Motor neuron (in vitro differentiated cells): ENCODE measurements at regions not wholly inside any gene's neighbourhood (a gene's known extent, or its start where the extent isn't known, plus 50 kb on each side); places are given as distances from the start of the nearest gene placed in this dataset.

Source experiments
- ATAC-seq, 8 experiments: fragments of 200-7000 bp; cut with Tn5 transposase; replicated peaks in 6 of 8; 2 replicates each; pipeline ENCODE4 v1.8.0; 2021; ENCODE audit warnings: mild to moderate bottlenecking in 8 of 8, moderate library complexity in 8 of 8
- H3K27ac ChIP-seq, 2 donors: fragments of 250-450 bp; sonication (Bioruptor Pico); 2 replicates each; pipeline ENCODE4 v1.9.0; 2021; ENCODE audit warnings: antibody characterized with exemption in 2 of 2, mild to moderate bottlenecking in 2 of 2, moderate library complexity in 1 of 2
- H3K4me1 ChIP-seq, 2 donors: fragments of 250-450 bp; sonication (Bioruptor Pico); replicated peaks in 1 of 2; 2 replicates each; pipeline ENCODE4 v1.6.1; 2021; ENCODE audit warnings: antibody characterized with exemption in 2 of 2, mild to moderate bottlenecking in 2 of 2, moderate library complexity in 1 of 2
- H3K4me3 ChIP-seq, 5 donors: fragments of 250-450 bp; sonication (Bioruptor Pico); 2 replicates each; pipeline ENCODE4 v1.9.0; 2021; ENCODE audit warnings: antibody characterized with exemption in 5 of 5, mild to moderate bottlenecking in 5 of 5, moderate library complexity in 4 of 5
- WGBS, 10 experiments: fragments of 450-650 bp; shearing (Covaris generic); methylation state at CpG; one replicate each; pipeline ENCODE4 v1.0.0; 2022; 5-methylcytosine and 5-hydroxymethylcytosine counted together
- in situ Hi-C, 9 experiments: fragments of 400-800 bp; cut with MboI; loops; one replicate each; pipeline ENCODE4 v1.15.0; 2021; ENCODE audit warnings: low sequenced_read_pairs in 9 of 9, low pct_unique_long_range_greater_than_20kb in 2 of 9; ENCODE audit not compliant: unreplicated experiment in 9 of 9

DNA sequence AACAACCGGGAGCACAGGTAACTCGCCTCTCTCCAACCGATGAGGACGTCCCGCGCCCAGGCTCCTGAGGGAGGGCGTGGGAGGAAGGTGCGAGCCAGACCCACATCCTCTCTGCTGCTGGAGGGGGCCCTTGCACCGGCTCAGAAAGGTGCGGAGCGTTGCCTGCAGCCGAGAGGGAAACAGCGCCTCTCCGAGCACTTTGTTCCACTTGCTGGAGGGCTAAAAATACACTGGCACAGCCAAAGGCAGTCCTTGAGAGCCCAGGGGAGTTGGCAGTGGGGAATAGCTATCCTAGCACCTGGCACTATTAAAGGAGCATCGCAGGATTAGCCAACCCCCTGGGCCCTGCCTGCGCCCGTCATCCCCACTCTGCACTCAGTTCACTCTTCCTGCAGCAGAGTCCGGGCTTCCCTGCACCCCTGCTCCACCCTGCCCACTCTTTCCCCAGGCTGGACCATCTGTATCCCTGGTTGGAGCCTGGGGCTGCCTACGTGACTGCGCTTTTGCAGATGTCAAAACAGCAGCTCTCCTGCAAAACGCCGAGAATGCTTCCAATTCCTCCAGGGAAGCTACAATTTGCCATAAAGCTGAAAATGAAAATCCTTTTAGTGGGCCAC lies 108.9 kb downstream of the SNX5 start:
- no peak overlapping the region for H3K4me3 ChIP-seq
- no peak overlapping the region for H3K27ac ChIP-seq
- 46 to 96% (median 54%) methylated on average over 3 to 12 of the region's 22 CpGs; no CpG with 5 or more reads in 3 of the 10 experiments for WGBS, 10 experiments
- in situ Hi-C loops = no loop called here
- ATAC-seq = peak in 2 of 8 experiments; percentile 15 to 73
- no peaks in the 10 kb centered on the region for H3K4me1 ChIP-seq

DNA sequence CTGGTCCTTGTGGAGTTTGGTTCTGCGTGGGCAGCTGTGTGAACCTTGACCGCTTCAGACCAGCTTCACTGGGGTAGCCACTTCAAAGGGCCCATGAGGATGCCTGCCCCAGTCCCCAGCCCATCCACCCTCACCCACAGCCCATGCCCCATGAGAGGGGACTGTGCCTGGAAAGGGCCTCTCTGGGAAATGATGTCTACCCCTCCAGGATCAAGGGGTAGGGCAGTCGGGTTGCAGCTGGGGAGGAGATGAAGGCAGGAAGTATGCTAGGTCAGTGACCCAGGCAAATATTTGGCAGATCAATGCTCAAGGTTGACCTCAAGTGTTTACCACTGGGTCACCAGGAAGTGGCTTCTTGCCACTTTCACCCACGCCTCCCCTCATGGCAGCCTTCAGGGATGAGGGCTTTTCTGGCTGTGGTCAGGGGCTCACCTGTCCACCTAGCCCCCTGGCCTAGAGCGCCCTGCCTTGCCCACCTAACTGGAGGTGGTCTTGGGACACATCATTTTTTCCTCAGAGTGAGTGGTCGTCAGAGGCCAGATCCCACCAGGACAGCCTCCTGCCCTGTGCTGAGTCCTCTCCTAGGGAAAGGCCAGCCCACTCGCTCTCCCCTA lies 109.5 kb downstream of the SNX5 start:
- in situ Hi-C loops = no loop called here
- 33 to 100% (median 95%) methylated on average over 1 to 3 of the region's 7 CpGs; no CpG with 5 or more reads in 6 of the 10 experiments for WGBS, 10 experiments
- Histone ChIP-seq H3K27ac (no peak overlapping the region), H3K4me3 (no peak overlapping the region), H3K4me1 (no peaks in the 10 kb centered on the region)
- no peak for ATAC-seq

DNA sequence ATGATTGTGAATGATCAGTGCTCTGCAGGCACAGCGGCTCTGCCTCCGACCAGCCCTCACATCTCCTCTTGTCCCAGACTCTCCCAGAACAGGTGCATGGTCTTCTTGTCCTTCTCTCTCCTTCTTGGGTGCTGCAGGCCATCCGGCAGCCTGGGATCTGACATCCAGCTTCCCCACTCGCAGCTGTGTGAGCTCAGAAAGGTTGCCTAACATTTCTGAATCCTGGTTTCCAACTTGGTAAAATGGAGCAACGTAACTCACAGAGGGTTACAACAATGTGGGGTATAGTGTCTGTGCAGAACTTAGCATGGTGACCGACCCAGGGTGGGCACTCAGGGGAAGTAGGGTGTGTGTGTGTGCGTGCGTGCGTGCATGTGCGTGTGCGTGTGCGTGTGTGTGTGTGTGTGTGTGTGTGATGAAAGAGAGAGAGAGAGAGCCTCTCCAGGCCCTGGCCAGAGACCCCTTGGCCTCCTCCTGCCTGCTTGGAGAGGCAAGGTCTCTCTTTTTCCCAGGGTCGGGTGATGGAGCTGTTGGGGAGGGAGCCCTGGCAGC lies 110.1 kb downstream of the SNX5 start:
- WGBS, 10 experiments = 60 to 100% (median 76%) methylated on average over 1 to 3 of the region's 13 CpGs; no CpG with 5 or more reads in 4 of the 10 experiments
- Histone ChIP-seq H3K27ac (no peak overlapping the region), H3K4me1 (no peaks in the 10 kb centered on the region), H3K4me3 (no peak overlapping the region)
- no peak for ATAC-seq
- in situ Hi-C loops = no loop called here

DNA sequence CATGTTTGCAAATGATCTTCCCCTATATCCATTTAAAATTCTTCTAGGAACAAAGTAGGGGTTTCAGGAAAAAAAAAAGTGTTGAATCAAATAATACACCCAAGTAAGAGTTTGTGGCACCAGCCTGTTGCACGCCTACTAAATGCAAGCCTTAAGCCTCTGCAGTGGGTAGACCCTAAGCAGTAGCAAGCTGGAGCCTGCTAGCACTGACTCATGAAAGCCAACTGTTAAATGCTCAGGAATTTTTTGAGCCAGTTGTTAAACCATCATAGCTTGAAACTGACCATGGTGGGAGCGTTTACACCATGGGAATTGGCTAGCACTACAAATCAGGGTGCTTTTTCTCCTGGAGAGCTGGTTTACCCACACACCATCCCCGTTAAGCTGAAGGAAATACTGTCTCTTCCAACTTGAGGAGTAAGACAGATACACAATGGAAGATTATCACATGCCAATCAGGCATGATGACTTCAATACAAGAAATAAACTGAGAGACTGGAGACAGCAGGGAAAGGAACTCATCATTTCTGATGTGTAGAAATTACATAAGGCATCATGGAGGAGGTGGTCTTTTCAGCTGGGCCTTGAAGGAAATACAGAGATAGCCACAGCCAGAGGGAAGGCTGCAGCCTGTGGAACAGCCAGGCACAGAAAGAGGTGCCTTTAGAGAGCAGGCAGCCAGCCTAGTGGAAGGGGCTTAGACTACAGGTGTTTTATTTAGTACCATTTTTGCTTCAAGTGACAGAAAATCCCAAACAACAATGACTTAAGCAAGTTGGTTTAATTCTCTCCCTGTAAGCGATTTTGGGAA lies 110.8 kb downstream of the SNX5 start:
- WGBS, 10 experiments = 50 to 100% (median 81%) methylated on average over 1 to 3 of the region's 4 CpGs; no CpG with 5 or more reads in 2 of the 10 experiments
- Histone ChIP-seq H3K4me3 (no peak overlapping the region), H3K4me1 (no peaks in the 10 kb centered on the region), H3K27ac (no peak overlapping the region)
- in situ Hi-C loops = no loop called here
- ATAC-seq = no peak

DNA sequence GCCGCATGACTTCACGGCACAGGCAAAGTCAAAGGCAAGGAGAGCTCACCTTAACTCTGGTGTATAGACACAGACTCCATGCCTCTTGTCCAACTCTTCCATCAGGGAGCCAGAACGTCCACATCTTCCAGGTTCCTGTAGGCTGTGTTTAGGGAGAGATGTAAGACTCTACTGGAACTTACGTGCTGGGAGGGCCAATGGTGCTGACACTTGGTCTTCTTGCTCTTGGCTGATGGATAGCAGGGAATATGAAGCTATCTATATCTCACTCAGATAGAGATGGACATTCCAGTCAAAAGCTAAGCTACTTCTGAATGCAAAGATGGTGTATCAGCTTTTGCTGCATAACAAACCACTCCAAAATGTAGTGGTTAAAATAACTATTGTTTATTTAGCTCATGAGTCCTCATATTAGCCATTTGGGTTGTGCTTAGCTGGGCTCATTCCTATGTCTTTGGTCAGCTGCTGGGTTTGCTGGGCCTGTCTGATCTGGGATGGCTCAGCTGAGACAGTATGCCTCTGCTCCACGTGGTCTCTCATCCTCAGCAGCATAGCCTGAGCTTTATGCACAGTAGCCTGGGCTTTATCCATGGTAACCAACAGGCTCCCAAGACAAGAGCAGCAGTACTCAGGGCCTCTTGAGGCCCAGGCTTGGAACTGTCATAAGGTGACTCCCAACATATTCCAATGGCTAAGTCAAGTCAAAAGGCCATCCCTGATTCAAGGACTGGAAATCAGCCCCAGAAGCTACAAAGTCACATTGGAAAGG lies 111.6 kb downstream of the SNX5 start:
- ATAC-seq = no peak
- 60 to 97% (median 89%) methylated on average over 1 to 4 of the region's 5 CpGs; no CpG with 5 or more reads in 2 of the 10 experiments for WGBS, 10 experiments
- in situ Hi-C loops = no loop called here
- no peaks in the 10 kb centered on the region for H3K4me1 ChIP-seq
- H3K27ac ChIP-seq = no peak overlapping the region
- H3K4me3 ChIP-seq = no peak overlapping the region

DNA sequence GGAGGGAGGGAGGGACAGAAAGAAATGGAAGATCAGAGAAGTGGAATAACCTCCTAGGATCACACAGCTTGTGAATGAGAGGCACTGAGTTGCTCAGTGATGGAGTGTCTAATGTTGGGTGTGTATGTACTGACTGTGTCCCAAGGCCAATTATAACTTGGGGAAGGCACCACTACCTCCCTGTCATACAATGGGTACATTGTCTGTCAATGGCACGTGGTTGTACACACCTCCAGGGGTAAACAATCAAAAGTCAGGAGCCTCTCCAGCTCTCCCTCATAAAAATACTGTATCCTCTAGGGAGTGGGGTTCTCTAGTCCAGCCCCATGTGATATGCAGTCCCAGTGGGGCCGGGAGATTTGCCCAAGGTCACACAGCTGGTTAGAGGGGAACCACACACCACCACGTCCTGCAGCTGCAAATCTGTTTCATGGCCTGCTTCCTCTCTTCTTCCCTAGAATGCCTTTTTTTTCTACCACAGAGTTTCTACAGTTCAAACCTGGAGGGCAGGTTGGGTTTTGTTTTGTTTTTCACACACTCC lies 112.5 kb downstream of the SNX5 start:
- Histone ChIP-seq H3K4me3 (no peak overlapping the region), H3K27ac (no peak overlapping the region), H3K4me1 (no peaks in the 10 kb centered on the region)
- no peak for ATAC-seq
- in situ Hi-C loops = no loop called here
- WGBS, 10 experiments = 75% methylated on average over 1 of the region's 3 CpGs; no CpG with 5 or more reads in 9 of the 10 experiments

DNA sequence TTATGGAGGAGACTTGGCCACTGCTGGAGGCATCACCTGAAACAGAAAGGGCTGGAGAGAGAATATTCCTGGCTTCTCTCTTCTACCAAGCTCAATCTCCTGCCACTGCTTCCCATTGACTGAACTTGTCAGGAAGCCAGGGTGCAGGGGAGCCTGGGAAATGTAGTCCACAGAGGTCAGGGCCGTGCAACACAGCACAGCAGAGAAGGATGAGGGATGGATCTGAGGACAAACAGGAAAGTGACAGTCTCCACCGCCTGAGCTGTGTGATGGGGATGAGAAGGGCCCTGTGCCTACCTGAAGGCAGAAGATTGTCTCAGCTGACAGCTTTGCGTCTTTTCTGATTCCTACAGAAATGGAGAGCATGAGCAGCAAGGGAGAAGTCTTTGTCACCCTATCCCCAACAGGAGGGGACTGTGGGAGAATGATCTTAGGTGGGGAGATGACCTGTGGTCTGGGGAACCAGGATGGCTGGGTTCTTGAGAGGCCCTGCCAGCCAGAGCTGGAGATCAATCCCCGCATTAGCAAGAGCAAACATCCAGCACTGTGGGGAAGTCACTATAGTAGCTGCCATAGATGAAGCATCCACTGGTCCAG lies 114.2 kb downstream of the SNX5 start:
- H3K4me1 ChIP-seq = no peaks in the 10 kb centered on the region

DNA sequence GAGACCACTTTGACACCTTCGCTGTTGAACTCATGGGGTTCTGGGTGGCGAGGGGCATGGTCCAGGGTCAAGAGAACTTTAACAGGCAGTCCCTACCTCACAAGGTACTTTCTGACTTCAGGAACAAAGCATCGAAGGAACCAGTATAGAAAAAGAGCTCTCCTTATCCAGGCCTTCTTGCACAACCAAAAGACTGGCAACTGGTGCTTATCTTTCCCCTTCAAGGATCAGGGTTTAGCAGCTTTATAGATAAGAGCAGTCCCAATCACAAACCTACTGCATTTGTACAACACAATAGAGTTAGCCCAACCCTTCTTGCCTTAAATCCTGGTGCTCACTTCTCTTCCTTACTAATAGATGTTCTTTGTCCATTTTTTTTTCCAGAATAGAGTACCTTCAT lies 116.3 kb downstream of the SNX5 start:
- 70 to 100% (median 87%) methylated on average over 1 to 3 of the region's 3 CpGs; no CpG with 5 or more reads in 3 of the 10 experiments for WGBS, 10 experiments
- no peak overlapping the region for H3K27ac ChIP-seq
- no peaks in the 10 kb centered on the region for H3K4me1 ChIP-seq
- ATAC-seq = no peak
- in situ Hi-C loops = no loop called here
- no peak overlapping the region for H3K4me3 ChIP-seq

More for the DNA sequence above, 114.2 kb downstream of the SNX5 start:
- no peak overlapping the region for H3K4me3 ChIP-seq
- no peak overlapping the region for H3K27ac ChIP-seq
- in situ Hi-C loops = no loop called here
- WGBS, 10 experiments = 33 to 100% (median 55%) methylated on average over 1 to 3 of the region's 4 CpGs; no CpG with 5 or more reads in 4 of the 10 experiments
- peak in 6 of 8 experiments; percentile 56 to 86 (median 68) for ATAC-seq

DNA sequence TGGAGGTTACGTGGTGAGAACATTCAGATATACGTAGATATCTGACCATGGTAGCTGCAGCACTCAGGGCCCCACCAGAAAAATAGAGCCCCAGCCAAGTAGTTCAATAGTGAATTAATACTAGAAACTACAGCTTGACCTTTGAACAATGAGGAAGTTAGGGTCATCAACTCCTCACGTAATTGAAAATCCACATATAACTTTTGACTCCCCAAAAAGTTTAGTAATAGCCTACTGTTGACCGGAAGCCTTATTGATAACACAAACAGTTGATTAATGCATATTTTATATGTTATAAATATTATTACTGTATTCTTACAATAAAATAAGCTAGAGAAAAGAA lies 117.9 kb downstream of the SNX5 start:
- 0 to 96% (median 74%) methylated on average over 1 to 4 of the region's 4 CpGs for WGBS, 10 experiments
- H3K4me1 ChIP-seq = no peaks in the 10 kb centered on the region
- no peak overlapping the region for H3K27ac ChIP-seq
- in situ Hi-C loops = no loop called here
- no peak overlapping the region for H3K4me3 ChIP-seq
- ATAC-seq = no peak

DNA sequence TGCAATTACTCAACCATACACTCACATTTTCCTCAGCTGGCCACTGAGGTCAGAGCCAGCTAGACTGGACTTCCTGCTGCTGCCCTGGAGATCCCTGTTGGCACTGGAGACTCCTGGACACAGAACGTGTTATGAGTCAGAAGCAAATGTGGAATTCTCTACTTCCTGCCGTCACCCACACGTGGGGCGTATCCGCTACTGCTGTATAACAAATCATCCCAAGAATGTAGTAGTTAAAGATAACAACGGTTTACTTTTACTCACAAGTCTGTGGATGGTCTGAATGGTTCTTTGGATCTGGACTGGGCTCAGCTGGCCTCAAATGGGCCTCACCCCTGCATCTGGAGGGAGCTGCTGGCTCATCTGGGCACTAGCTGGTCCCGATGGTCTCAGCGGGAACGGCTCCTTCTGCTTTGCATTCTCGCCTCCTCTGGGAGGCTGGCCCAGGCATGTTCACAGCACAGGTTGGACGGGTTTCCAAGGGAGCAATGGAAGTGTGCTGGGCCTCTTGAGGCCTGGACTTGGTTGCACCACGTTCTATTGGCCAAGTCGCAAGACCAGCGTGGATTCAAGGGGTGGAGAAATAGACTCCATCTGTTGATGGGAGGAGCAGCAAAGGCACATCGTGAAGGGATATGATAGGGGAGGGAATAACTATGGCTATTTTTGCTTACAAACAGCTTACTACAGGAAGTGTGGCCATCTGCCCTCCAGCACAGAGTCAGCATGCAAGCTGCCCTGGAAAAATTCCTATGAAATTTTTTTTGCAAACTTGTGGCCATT lies 118.5 kb downstream of the SNX5 start:
- ATAC-seq = peak in 3 of 8 experiments; percentile 78 to 83 (median 79)
- Histone ChIP-seq H3K4me1 (no peaks in the 10 kb centered on the region), H3K4me3 (no peak overlapping the region), H3K27ac (no peak overlapping the region)
- in situ Hi-C loops = no loop called here
- WGBS, 10 experiments = 0 to 100% (median 77%) methylated on average over 2 to 8 of the region's 15 CpGs; no CpG with 5 or more reads in 1 of the 10 experiments

DNA sequence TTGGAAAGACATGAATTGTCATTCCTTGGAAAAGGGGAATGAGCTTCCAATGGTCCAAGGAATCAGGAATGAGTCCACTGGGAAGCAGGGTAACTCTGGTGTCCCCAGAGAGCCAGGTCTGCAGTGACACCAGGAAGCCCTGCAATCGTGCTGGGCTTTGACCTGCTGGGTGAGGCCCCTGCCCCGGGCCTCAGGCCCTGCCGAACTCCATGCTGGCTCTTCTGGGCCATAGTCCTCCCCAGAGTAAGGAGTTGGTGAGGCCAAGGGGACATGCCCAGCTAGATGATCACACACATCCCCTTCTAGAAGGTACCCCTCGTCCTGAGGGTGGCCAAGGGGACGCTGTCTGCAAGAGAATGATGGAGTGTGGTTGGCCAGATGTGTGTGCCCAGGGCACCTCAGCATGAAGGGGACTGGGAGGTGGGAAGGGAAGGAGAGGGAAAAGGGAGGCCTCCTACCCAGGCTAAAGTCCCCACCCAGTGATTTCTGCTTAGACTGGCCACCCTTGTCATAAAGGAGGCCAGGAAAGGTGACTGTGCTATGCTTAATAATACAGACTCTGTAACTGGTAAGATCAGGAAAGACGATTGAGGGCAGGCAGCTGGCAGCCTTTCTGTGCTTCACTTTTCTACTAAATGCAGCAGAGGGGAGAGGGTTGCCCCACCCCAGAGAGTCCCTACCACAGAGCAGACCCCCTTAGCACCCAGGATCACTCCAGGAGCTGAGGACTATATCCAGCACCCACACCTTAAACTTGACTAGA lies 119.3 kb downstream of the SNX5 start:
- no peak overlapping the region for H3K27ac ChIP-seq
- WGBS, 10 experiments = 20 to 100% (median 80%) methylated on average over 1 to 6 of the region's 6 CpGs; no CpG with 5 or more reads in 5 of the 10 experiments
- no peak overlapping the region for H3K4me3 ChIP-seq
- H3K4me1 ChIP-seq = no peaks in the 10 kb centered on the region
- in situ Hi-C loops = no loop called here
- ATAC-seq = no peak
